Fibroblast of lung (primary cell): ENCODE measurements at regions not wholly inside any gene's neighbourhood (a gene's known extent, or its start where the extent isn't known, plus 50 kb on each side); places are given as distances from the start of the nearest gene placed in this dataset.

Experiments
- DNase-seq, 2 donors: peaks; one replicate each; pipeline versions ENCODE4 v3.0.0 to v3.0.0-alpha.2; 2010; ENCODE audit warnings: low read depth in 2 of 2
- H2AFZ ChIP-seq: 2 replicates; pipeline ENCODE4 v1.5.1; 2012; ENCODE audit warnings: low read length, control low read depth, inconsistent platforms
- H3K27ac ChIP-seq: 2 replicates; pipeline ENCODE4 v1.5.1; 2011; ENCODE audit warnings: low read length, control low read depth; ENCODE audit not compliant: insufficient read depth
- H3K27me3 ChIP-seq: 2 replicates; pipeline ENCODE4 v1.5.1; 2011; ENCODE audit warnings: mild to moderate bottlenecking, low read length; ENCODE audit not compliant: control insufficient read depth, insufficient read depth
- H3K36me3 ChIP-seq: 2 replicates; pipeline ENCODE4 v1.5.1; 2011; ENCODE audit warnings: low read length; ENCODE audit not compliant: control insufficient read depth, insufficient read depth
- H3K4me1 ChIP-seq: 2 replicates; pipeline ENCODE4 v1.5.1; 2011; ENCODE audit warnings: low read length; ENCODE audit not compliant: control insufficient read depth, insufficient read depth; ENCODE audit errors: extremely low read depth
- H3K4me2 ChIP-seq: 2 replicates; pipeline ENCODE4 v1.5.1; 2011; ENCODE audit warnings: low read length, control low read depth; ENCODE audit not compliant: insufficient read depth; ENCODE audit errors: extremely low read depth
- H3K4me3 ChIP-seq, 4 experiments: fragments of 200-600 bp in 1 of 4; sonication (generic) in 1 of 4; replicated peaks in 1 of 4; 2 replicates each; pipeline ENCODE4 v1.5.1; 2011 to 2016; ENCODE audit warnings: low read length in 4 of 4, low read depth in 3 of 4, mild to moderate bottlenecking in 3 of 4, control low read depth in 2 of 4, inconsistent platforms in 1 of 4, mixed read lengths in 1 of 4; ENCODE audit not compliant: insufficient read depth in 1 of 4; ENCODE audit errors: control extremely low read depth in 1 of 4
- H3K79me2 ChIP-seq: 2 replicates; pipeline ENCODE4 v1.5.1; 2012; ENCODE audit warnings: mild to moderate bottlenecking, low read length, inconsistent platforms; ENCODE audit not compliant: control insufficient read depth, insufficient read depth
- H3K9ac ChIP-seq: 2 replicates; pipeline ENCODE4 v1.5.1; 2011; ENCODE audit warnings: mild to moderate bottlenecking, low read length, control low read depth; ENCODE audit not compliant: insufficient read depth
- H3K9me3 ChIP-seq: 2 replicates; pipeline ENCODE4 v1.5.1; 2012; ENCODE audit warnings: low read depth, low read length; ENCODE audit not compliant: control insufficient read depth, insufficient read depth
- H4K20me1 ChIP-seq: 2 replicates; pipeline ENCODE4 v1.5.1; 2011; ENCODE audit warnings: low read length; ENCODE audit not compliant: control insufficient read depth, insufficient read depth; ENCODE audit errors: extremely low read depth
- EZH2 ChIP-seq: IDR thresholded peaks from 2 replicates; pipeline ENCODE4 v1.5.1; 2012; ENCODE audit warnings: low read length, control low read depth, mild to moderate bottlenecking; ENCODE audit errors: missing control alignments
- TF ChIP-seq, protein P1 (sequence below), 2 donors: IDR thresholded peaks in 1 of 2; conservative IDR thresholded peaks in 1 of 2; 1 replicate in 1 of 2; 2 replicates in 1 of 2; pipeline ENCODE4 v1.5.1; 2011 to 2012; ENCODE audit warnings: low read length in 2 of 2, control low read depth in 1 of 2, inconsistent platforms in 1 of 2, low read depth in 1 of 2, mild to moderate bottlenecking in 1 of 2

- no peaks in the 10 kb centered on the region for H3K36me3 ChIP-seq
- no peak overlapping the region for H3K4me3 ChIP-seq
- no peak for DNase-seq
- no peaks in the 10 kb centered on the region for H4K20me1 ChIP-seq
- no peaks in the 10 kb centered on the region for H3K79me2 ChIP-seq
- no peak overlapping the region for H3K27ac ChIP-seq
- H3K4me2 ChIP-seq: no peak overlapping the region
- no peaks in the 10 kb centered on the region for H3K4me1 ChIP-seq
- no peak overlapping the region for H2AFZ ChIP-seq
- H3K9ac ChIP-seq: no peak overlapping the region
- TF ChIP-seq EZH2: no peak
- TF ChIP-seq, protein P1, sequence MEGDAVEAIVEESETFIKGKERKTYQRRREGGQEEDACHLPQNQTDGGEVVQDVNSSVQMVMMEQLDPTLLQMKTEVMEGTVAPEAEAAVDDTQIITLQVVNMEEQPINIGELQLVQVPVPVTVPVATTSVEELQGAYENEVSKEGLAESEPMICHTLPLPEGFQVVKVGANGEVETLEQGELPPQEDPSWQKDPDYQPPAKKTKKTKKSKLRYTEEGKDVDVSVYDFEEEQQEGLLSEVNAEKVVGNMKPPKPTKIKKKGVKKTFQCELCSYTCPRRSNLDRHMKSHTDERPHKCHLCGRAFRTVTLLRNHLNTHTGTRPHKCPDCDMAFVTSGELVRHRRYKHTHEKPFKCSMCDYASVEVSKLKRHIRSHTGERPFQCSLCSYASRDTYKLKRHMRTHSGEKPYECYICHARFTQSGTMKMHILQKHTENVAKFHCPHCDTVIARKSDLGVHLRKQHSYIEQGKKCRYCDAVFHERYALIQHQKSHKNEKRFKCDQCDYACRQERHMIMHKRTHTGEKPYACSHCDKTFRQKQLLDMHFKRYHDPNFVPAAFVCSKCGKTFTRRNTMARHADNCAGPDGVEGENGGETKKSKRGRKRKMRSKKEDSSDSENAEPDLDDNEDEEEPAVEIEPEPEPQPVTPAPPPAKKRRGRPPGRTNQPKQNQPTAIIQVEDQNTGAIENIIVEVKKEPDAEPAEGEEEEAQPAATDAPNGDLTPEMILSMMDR (conservative IDR thresholded peaks at IDR 0.05 in 1 of 2, IDR thresholded peaks at IDR 0.05 in 1 of 2; ENCODE audit: low read depth in 1 of 2, low read length in 2 of 2): no peak
- no peaks in the 10 kb centered on the region for H3K27me3 ChIP-seq
- H3K9me3 ChIP-seq: no peaks in the 10 kb centered on the region
These were observed 54.9 kb downstream of the KLHDC7A start for GRCh38 chr1:18535391-18536210.

DNA sequence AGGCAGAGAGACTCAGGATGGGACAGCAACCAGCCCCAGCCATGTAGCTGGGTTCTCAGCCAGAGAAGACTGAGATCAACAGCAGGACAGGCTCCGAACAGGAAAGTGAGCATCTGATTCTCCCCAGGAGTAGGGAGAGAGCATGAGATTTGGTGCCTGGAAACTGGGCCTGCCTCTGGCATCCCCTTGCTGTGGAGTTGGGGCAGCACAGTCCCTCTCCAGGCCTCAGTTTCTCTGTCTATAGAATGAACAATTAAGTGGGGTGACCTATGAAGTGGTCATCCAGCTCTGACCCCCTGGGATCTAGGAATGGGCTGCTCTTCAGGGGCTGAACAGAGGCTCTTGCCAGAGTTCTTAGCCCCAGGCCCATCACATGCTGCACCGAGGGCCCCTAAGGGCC is 55.6 kb downstream of the KLHDC7A start:
- no peak for DNase-seq
- Histone ChIP-seq H3K4me2 (no peak overlapping the region), H3K36me3 (no peaks in the 10 kb centered on the region), H3K4me3 (no peak overlapping the region), H2AFZ (no peak overlapping the region), H3K4me1 (no peaks in the 10 kb centered on the region), H4K20me1 (no peaks in the 10 kb centered on the region), H3K27ac (no peak overlapping the region), H3K27me3 (no peaks in the 10 kb centered on the region), H3K9me3 (no peaks in the 10 kb centered on the region), H3K79me2 (no peaks in the 10 kb centered on the region), H3K9ac (no peak overlapping the region)
- TF ChIP-seq, protein P1 (conservative IDR thresholded peaks at IDR 0.05 in 1 of 2, IDR thresholded peaks at IDR 0.05 in 1 of 2; ENCODE audit: low read depth in 1 of 2, low read length in 2 of 2): no peak
- TF ChIP-seq EZH2: no peak

GRCh38 chr1:18536915-18537314 is 56.2 kb downstream of the KLHDC7A start:
- Histone ChIP-seq H3K4me1 (no peaks in the 10 kb centered on the region), H3K79me2 (no peaks in the 10 kb centered on the region), H3K27me3 (no peaks in the 10 kb centered on the region), H2AFZ (no peak overlapping the region), H4K20me1 (no peaks in the 10 kb centered on the region), H3K4me3 (no peak overlapping the region), H3K36me3 (no peaks in the 10 kb centered on the region), H3K27ac (no peak overlapping the region), H3K4me2 (no peak overlapping the region), H3K9me3 (no peaks in the 10 kb centered on the region), H3K9ac (no peak overlapping the region)
- no peak for DNase-seq
- TF ChIP-seq, protein P1 (conservative IDR thresholded peaks at IDR 0.05 in 1 of 2, IDR thresholded peaks at IDR 0.05 in 1 of 2; ENCODE audit: low read depth in 1 of 2, low read length in 2 of 2): no peak
- TF ChIP-seq EZH2: no peak
